ENCODE measurements at regions not wholly inside any gene's neighbourhood (a gene's known extent, or its start where the extent isn't known, plus 50 kb on each side); places are given as distances from the start of the nearest gene placed in this dataset.

GRCh38 chr1:194042736-194043135 lies 856.3 kb upstream of the B3GALT2 start:
- ATAC-seq, result no peak
- TF ChIP-seq ZC3H10 (CRISPR knock-in tag; IDR thresholded peaks at IDR 0.05), result no peak
- TF ChIP-seq OSR1 (CRISPR knock-in tag; IDR thresholded peaks at IDR 0.05), result no peak
- TF ChIP-seq TSHZ2 (CRISPR knock-in tag; IDR thresholded peaks at IDR 0.05), result no peak
- no peak for TF ChIP-seq ZFP3 (CRISPR knock-in tag; IDR thresholded peaks at IDR 0.05)
- TF ChIP-seq ZNF8 (CRISPR knock-in tag; IDR thresholded peaks at IDR 0.05), result no peak
- no peak for TF ChIP-seq TOX (CRISPR knock-in tag; IDR thresholded peaks at IDR 0.05; ENCODE audit: borderline replicate concordance)

GRCh38 chr1:194040496-194040895 lies 854.1 kb upstream of the B3GALT2 start:
- no peak for ATAC-seq
- TF ChIP-seq ISL1 (CRISPR knock-in tag; IDR thresholded peaks at IDR 0.05), result no peak
- TF ChIP-seq ZNF8 (CRISPR knock-in tag; IDR thresholded peaks at IDR 0.05), result no peak
- TF ChIP-seq CSRNP3 (CRISPR knock-in tag; IDR thresholded peaks at IDR 0.05), result no peak
- TF ChIP-seq RARB (CRISPR knock-in tag; IDR thresholded peaks at IDR 0.05), result no peak
- TF ChIP-seq BACH2 (CRISPR knock-in tag; IDR thresholded peaks at IDR 0.05; ENCODE audit: borderline replicate concordance), result no peak
- TF ChIP-seq ZFP30 (CRISPR knock-in tag; IDR thresholded peaks at IDR 0.05), result no peak
- TF ChIP-seq OSR1 (CRISPR knock-in tag; IDR thresholded peaks at IDR 0.05), result no peak
- no peak for TF ChIP-seq CREB5 (CRISPR knock-in tag; IDR thresholded peaks at IDR 0.05; ENCODE audit: low read depth)
- no peak for TF ChIP-seq ESRRG (CRISPR knock-in tag; IDR thresholded peaks at IDR 0.05)
- TF ChIP-seq ZC3H10 (CRISPR knock-in tag; IDR thresholded peaks at IDR 0.05), result no peak
- no peak for TF ChIP-seq GLIS3 (CRISPR knock-in tag; IDR thresholded peaks at IDR 0.05)

- TF ChIP-seq GLIS3 (CRISPR knock-in tag; IDR thresholded peaks at IDR 0.05) (no peak), ZNF565 (CRISPR knock-in tag; conservative IDR thresholded peaks at IDR 0.05; ENCODE audit: low read depth) (no peak), ZFP3 (CRISPR knock-in tag; IDR thresholded peaks at IDR 0.05) (no peak)
- ATAC-seq, result no peak
Observed at GRCh38 chr1:194039578-194039977, 853.2 kb upstream of the B3GALT2 start.

GRCh38 chr1:194033646-194034045 lies 847.2 kb upstream of the B3GALT2 start:
- TF ChIP-seq CSRNP3 (CRISPR knock-in tag; IDR thresholded peaks at IDR 0.05) (no peak), TSHZ2 (CRISPR knock-in tag; IDR thresholded peaks at IDR 0.05) (no peak), ZNF70 (CRISPR knock-in tag; IDR thresholded peaks at IDR 0.05) (no peak), ARNTL (CRISPR knock-in tag; IDR thresholded peaks at IDR 0.05; ENCODE audit: borderline replicate concordance, low read depth) (no peak), TCF4 (CRISPR knock-in tag; IDR thresholded peaks at IDR 0.05; ENCODE audit: borderline replicate concordance) (no peak), CREB5 (CRISPR knock-in tag; IDR thresholded peaks at IDR 0.05; ENCODE audit: low read depth) (no peak), PATZ1 (CRISPR knock-in tag; IDR thresholded peaks at IDR 0.05; ENCODE audit: borderline replicate concordance) (no peak), ESRRG (CRISPR knock-in tag; IDR thresholded peaks at IDR 0.05) (no peak), ZNF565 (CRISPR knock-in tag; conservative IDR thresholded peaks at IDR 0.05; ENCODE audit: low read depth) (no peak)
- ATAC-seq, result no peak
